BLaER1 treated with 17β-estradiol and CSF1 and Interleukin-3, amounts not matched to agents 10 nM and 100 nM (cell line): ENCODE measurements at regions not wholly inside any gene's neighbourhood (a gene's known extent, or its start where the extent isn't known, plus 50 kb on each side); places are given as distances from the start of the nearest gene placed in this dataset.
A peak's percentile ranks its signal among the peaks of the same experiment; 100 is the strongest.
"Not testable (repeated sequence)": the region's sequence is repeated elsewhere in the genome, so short reads cannot be mapped to it uniquely, and the experiment has no call there.

Experiments used
- H3K27ac ChIP-seq, 11 experiments: shearing (Covaris generic); formaldehyde crosslinking; 2 replicates each; pipeline ENCODE4 v1.8.1; 2022
- H3K27me3 ChIP-seq, 11 experiments: shearing (Covaris generic); formaldehyde crosslinking; 2 replicates each; pipeline ENCODE4 v1.8.1; 2022
- H3K36me3 ChIP-seq, 11 experiments: shearing (Covaris generic); formaldehyde crosslinking; 2 replicates each; pipeline ENCODE4 v1.8.1; 2022
- H3K4me1 ChIP-seq, 10 experiments: shearing (Covaris generic); formaldehyde crosslinking; 2 replicates each; pipeline ENCODE4 v1.8.1; 2022
- H3K4me2 ChIP-seq, 11 experiments: shearing (Covaris generic); formaldehyde crosslinking; 2 replicates each; pipeline ENCODE4 v1.8.1; 2022
- H3K4me3 ChIP-seq, 10 experiments: shearing (Covaris generic); formaldehyde crosslinking; 2 replicates each; pipeline ENCODE4 v1.8.1; 2022
- H3K9ac ChIP-seq, 11 experiments: shearing (Covaris generic); formaldehyde crosslinking; 2 replicates each; pipeline ENCODE4 v1.8.1; 2022
- H3K9me3 ChIP-seq, 11 experiments: shearing (Covaris generic); formaldehyde crosslinking; replicated peaks in 1 of 11; 2 replicates each; pipeline ENCODE4 v1.8.1; 2022
- H4K20me1 ChIP-seq, 11 experiments: shearing (Covaris generic); formaldehyde crosslinking; 2 replicates each; pipeline ENCODE4 v1.8.1; 2022
- Cebpa-rat ChIP-seq, 11 experiments: shearing (Covaris generic); IDR thresholded peaks; 2 replicates each; pipeline ENCODE4 v1.8.1; 2022

- Histone ChIP-seq H4K20me1 (no peaks in the 10 kb centered on the region), H3K9ac (no peak overlapping the region), H3K4me2 (no peak overlapping the region), H3K4me3 (no peak overlapping the region), H3K4me1 (no peaks in the 10 kb centered on the region), H3K9me3 (peaks cover 0 to 11% (median 0%) of the 10 kb centered on the region in 11 experiments; a peak in 1 of 22 replicates), H3K27me3 (no peaks in the 10 kb centered on the region), H3K27ac (no peak overlapping the region), H3K36me3 (no peaks in the 10 kb centered on the region)
- TF ChIP-seq Cebpa-rat (IDR thresholded peaks at IDR 0.05) = no peak
These were observed 825.2 kb downstream of the METTL4 start for GRCh38 chr18:1746131-1746530.

DNA sequence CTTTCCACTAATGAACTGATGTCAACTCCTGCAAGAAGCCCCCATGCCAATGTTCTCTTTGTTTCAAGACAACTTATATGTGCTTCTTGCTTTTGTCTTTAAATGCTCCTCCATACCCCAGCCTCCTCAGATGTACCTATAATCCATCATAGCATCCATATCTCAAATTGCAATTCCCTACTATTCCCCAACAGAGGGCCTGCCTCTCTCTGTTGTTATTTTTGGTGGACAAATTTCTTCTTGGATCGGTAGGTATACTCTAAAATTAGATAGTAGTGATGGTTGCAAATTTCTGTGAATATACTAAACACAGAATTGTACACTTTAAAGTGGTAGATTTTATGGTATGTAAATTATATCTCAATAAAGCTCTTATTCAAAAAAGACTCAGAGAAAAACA, 820.1 kb downstream of the METTL4 start:
- Histone ChIP-seq H3K27ac (no peak overlapping the region), H3K4me1 (peaks cover 0 to 18% (median 8%) of the 10 kb centered on the region in 10 experiments; a peak in 10 of 20 replicates), H3K36me3 (no peaks in the 10 kb centered on the region), H3K9me3 (peaks cover 0 to 13% (median 0%) of the 10 kb centered on the region in 11 experiments; a peak in 3 of 22 replicates), H3K4me2 (no peak overlapping the region), H3K27me3 (no peaks in the 10 kb centered on the region), H3K9ac (no peak overlapping the region), H4K20me1 (no peaks in the 10 kb centered on the region), H3K4me3 (no peak overlapping the region)
- TF ChIP-seq Cebpa-rat (IDR thresholded peaks at IDR 0.05) = no peak

- Histone ChIP-seq H4K20me1 (no peaks in the 10 kb centered on the region), H3K9me3 (peaks cover 5 to 16% (median 10%) of the 10 kb centered on the region in 11 experiments; a peak in 17 of 22 replicates)
- no peak for TF ChIP-seq Cebpa-rat (IDR thresholded peaks at IDR 0.05)
These were observed 810.4 kb downstream of the METTL4 start for GRCh38 chr18:1760901-1761300.

DNA sequence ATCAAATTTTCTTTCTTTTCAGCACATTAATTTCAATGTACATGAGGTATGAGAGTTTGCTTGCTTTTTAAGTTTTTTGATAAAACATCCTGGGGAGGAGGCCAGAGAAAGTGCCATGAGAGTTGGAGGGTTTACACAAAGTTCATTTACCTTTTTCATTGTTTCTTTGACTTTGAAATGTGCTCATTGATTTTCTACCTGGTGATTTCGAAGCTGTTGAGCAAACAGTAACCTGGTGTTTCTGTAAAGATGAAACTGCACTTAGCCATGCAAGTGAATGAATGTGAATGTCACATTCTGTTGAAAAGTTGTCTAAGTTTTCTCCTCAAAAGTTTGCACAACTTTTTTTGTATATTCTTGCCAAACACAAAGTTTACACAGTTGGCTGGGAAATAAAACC, 797.0 kb downstream of the METTL4 start:
- no peaks in the 10 kb centered on the region for H4K20me1 ChIP-seq
- no peak for TF ChIP-seq Cebpa-rat (IDR thresholded peaks at IDR 0.05)
- H3K4me2 ChIP-seq = no peak overlapping the region
- no peaks in the 10 kb centered on the region for H3K36me3 ChIP-seq
- no peaks in the 10 kb centered on the region for H3K27me3 ChIP-seq
- no peaks in the 10 kb centered on the region for H3K4me1 ChIP-seq
- H3K4me3 ChIP-seq = no peak overlapping the region
- H3K27ac ChIP-seq = no peak overlapping the region
- peaks cover 0 to 10% (median 5%) of the 10 kb centered on the region in 11 experiments; a peak in 4 of 22 replicates for H3K9me3 ChIP-seq
- no peak overlapping the region for H3K9ac ChIP-seq

More at GRCh38 chr18:1760901-1761300, 810.4 kb downstream of the METTL4 start:
- H3K4me1 ChIP-seq = peaks cover 0 to 4% (median 3%) of the 10 kb centered on the region in 10 experiments; a peak in 7 of 20 replicates
- no peak overlapping the region for H3K9ac ChIP-seq
- H3K27me3 ChIP-seq = no peaks in the 10 kb centered on the region
- H3K27ac ChIP-seq = no peak overlapping the region
- no peaks in the 10 kb centered on the region for H3K36me3 ChIP-seq
- H3K4me2 ChIP-seq = no peak overlapping the region
- H3K4me3 ChIP-seq = no peak overlapping the region

DNA sequence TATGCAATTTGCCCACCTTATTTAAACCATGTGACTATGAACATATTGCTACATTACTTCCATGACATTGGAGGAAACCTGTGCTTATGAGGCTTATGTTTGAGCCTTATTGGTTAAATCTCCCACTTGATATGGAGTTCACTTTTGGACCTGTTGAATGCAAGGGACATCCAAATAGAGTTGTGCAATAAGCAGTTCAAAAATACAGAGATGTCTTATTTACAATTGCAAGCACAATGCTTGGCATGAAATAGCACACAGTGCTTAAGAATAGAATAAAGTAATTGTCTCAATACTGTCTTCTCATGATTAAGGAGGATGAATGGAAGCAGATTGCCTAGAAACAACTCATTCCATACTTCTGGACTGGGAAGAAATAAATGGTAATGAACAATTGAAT, 793.5 kb downstream of the METTL4 start:
- H3K27me3 ChIP-seq = no peaks in the 10 kb centered on the region
- no peak overlapping the region for H3K27ac ChIP-seq
- no peaks in the 10 kb centered on the region for H3K4me1 ChIP-seq
- no peaks in the 10 kb centered on the region for H3K36me3 ChIP-seq
- 0 out of 22 replicates have a peak, but pooled peaks of 1 of the 11 experiments have one; percentile 35 for TF ChIP-seq Cebpa-rat (IDR thresholded peaks at IDR 0.05)
- no peak overlapping the region for H3K9ac ChIP-seq
- no peaks in the 10 kb centered on the region for H4K20me1 ChIP-seq
- H3K4me3 ChIP-seq = no peak overlapping the region
- peaks cover 0 to 10% (median 5%) of the 10 kb centered on the region in 11 experiments; a peak in 4 of 22 replicates for H3K9me3 ChIP-seq
- no peak overlapping the region for H3K4me2 ChIP-seq

DNA sequence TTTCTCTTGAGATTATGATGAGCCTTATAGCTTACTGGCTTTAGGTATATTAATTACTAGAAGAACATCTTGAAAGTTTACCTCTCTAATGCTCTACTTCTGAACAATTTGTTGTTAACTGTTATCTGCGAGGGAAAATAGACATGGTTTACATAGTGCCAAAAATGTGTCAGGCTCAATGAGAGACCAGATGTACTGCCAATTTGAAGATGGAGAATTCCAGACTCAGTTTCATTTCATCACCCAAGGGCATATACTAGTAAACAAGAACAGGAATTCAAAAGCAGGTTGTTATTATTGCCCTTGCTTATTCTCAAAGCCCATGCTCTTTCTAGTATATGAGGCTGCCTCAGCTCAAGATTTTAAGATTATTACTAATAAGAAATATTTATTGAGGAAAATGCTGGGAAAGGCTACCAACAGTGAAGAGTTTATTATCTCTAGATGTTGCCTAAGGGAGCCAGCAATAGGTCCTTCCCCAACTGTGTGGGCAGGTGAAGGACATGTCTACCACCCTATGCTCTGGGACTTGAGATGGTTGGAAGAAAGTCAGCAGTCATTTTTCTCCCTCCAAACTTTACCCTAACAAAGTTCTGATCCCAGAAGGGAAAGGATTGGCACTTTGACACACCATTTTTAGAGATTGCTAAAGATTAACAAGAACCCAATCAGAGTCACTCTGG, 792.7 kb downstream of the METTL4 start:
- no peak for TF ChIP-seq Cebpa-rat (IDR thresholded peaks at IDR 0.05)
- H3K9me3 ChIP-seq = peaks cover 0 to 10% (median 5%) of the 10 kb centered on the region in 11 experiments; a peak in 4 of 22 replicates
- no peaks in the 10 kb centered on the region for H3K36me3 ChIP-seq
- no peak overlapping the region for H3K9ac ChIP-seq
- H3K27me3 ChIP-seq = no peaks in the 10 kb centered on the region
- H4K20me1 ChIP-seq = no peaks in the 10 kb centered on the region
- H3K4me3 ChIP-seq = no peak overlapping the region
- H3K4me2 ChIP-seq = no peak overlapping the region
- no peaks in the 10 kb centered on the region for H3K4me1 ChIP-seq
- H3K27ac ChIP-seq = no peak overlapping the region

DNA sequence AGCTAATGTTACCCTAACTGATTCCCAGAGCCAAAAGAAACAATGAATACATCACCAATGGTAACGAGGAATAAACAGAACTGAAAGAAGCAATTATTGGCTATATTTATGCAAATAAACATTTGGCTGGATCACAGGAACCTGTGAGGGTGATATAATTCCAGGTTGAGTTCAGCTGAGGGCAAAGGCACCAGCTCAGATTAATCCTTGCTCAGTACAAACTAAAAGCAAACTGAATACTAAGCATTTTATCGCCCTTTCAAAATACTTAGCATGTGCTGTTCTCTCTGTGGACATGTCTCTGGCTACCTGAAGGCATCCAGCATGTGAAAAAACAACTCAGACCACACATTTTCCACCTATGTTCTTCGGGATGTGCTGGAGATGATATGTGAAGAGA, 791.7 kb downstream of the METTL4 start:
- Histone ChIP-seq H3K27ac (no peak overlapping the region), H3K9ac (no peak overlapping the region), H3K27me3 (no peaks in the 10 kb centered on the region), H4K20me1 (no peaks in the 10 kb centered on the region), H3K4me1 (no peaks in the 10 kb centered on the region), H3K36me3 (no peaks in the 10 kb centered on the region), H3K4me2 (no peak overlapping the region), H3K9me3 (peaks cover 0 to 15% (median 5%) of the 10 kb centered on the region in 11 experiments; a peak in 6 of 22 replicates), H3K4me3 (no peak overlapping the region)
- TF ChIP-seq Cebpa-rat (IDR thresholded peaks at IDR 0.05) = no peak

- Histone ChIP-seq H3K36me3 (no peaks in the 10 kb centered on the region), H3K27me3 (no peaks in the 10 kb centered on the region), H3K4me1 (no peaks in the 10 kb centered on the region), H3K4me2 (no peak overlapping the region), H3K4me3 (no peak overlapping the region), H3K27ac (no peak overlapping the region), H4K20me1 (no peaks in the 10 kb centered on the region), H3K9me3 (peaks cover 0 to 20% (median 0%) of the 10 kb centered on the region in 11 experiments; a peak in 5 of 22 replicates), H3K9ac (no peak overlapping the region)
- no peak for TF ChIP-seq Cebpa-rat (IDR thresholded peaks at IDR 0.05)
These were observed 787.2 kb downstream of the METTL4 start for GRCh38 chr18:1784113-1784512.

DNA sequence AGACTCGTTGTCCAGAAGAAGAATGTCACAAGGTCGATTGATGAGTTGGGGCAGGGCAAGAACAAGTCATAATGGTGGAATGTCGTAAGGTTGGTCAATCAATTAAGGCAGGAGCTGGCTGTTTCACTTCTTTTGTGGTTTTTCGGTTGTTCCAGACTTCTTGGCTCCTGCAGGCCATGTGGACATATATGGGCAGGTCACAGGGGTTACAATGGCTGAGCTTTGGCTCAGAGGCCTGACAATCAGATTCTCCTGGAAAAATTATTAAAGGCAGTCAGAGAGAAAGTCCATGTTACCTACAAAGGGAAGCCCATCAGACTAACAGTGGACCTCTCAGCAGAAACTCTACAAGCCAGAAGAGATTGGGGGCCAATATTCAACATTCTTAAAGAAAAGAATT, 785.3 kb downstream of the METTL4 start:
- H4K20me1 ChIP-seq, H3K36me3 ChIP-seq: not testable (repeated sequence)
- H3K9me3 ChIP-seq = peaks cover 0 to 20% (median 0%) of the 10 kb centered on the region in 11 experiments; a peak in 5 of 22 replicates

DNA sequence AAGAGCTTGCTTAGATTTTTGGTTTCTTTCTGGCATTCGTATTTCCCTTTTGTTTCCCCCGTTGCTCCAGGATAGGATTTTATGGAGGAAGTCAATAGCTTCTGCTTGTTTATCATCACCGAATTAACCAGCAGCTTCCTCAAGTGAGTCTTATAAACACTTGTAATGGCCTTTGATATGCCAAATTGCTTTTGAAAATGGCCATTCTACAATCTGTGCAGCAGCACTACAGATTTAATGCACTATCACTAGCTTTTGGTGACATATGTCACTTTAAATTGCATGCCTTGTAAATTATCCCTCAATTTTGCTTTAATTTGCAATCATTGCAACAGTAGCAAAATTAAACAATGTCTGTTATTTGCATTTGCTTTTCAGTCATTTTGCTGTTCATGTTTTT, 774.7 kb downstream of the METTL4 start:
- Histone ChIP-seq H3K9me3 (peaks cover 0 to 16% (median 13%) of the 10 kb centered on the region in 11 experiments; a peak in 13 of 22 replicates), H3K4me1 (peaks cover 0 to 8% (median 0%) of the 10 kb centered on the region in 10 experiments; a peak in 4 of 20 replicates), H3K4me2 (no peak overlapping the region), H3K36me3 (no peaks in the 10 kb centered on the region), H3K9ac (no peak overlapping the region), H3K27me3 (no peaks in the 10 kb centered on the region), H4K20me1 (no peaks in the 10 kb centered on the region), H3K27ac (no peak overlapping the region), H3K4me3 (no peak overlapping the region)
- no peak for TF ChIP-seq Cebpa-rat (IDR thresholded peaks at IDR 0.05)

More for the DNA sequence above, 785.3 kb downstream of the METTL4 start:
- not testable (repeated sequence) for H3K4me2 ChIP-seq, H3K9ac ChIP-seq, H3K27ac ChIP-seq, H3K4me1 ChIP-seq, H3K4me3 ChIP-seq, H3K27me3 ChIP-seq
